AG09319 (cell line): ENCODE measurements at regions not wholly inside any gene's neighbourhood (a gene's known extent, or its start where the extent isn't known, plus 50 kb on each side); places are given as distances from the start of the nearest gene placed in this dataset.

Source experiments
- DNase-seq: peaks from one replicate; pipeline ENCODE4 v3.0.0-alpha.2; 2010; ENCODE audit warnings: low read depth; ENCODE audit errors: extremely low read depth
- TF ChIP-seq, protein P1 (sequence below): IDR thresholded peaks from 2 replicates; pipeline ENCODE4 v1.5.1; 2011; ENCODE audit warnings: low read depth, mild to moderate bottlenecking, inconsistent platforms, low read length, moderate library complexity

DNA sequence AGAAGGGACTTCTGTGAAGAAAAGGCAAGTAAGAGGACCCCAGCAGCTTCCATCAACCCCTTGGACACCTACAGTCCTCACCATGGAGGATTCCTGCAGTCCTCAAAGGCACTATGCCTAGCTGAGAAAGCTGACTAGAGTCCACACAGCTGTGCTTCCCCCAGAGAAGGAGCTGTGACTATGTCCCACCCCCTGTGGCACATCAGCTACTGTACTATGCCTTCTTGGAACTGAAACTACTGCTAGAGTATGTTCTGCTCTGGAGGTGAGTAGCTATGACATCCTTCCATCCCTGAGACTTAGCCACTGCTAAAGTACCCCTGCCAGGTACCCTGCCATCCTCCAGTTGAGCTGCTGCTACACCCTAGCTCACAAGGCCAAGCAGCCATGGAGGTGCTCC lies 690.2 kb upstream of the CHAC2 start:
- no peak for DNase-seq
- TF ChIP-seq, protein P1, sequence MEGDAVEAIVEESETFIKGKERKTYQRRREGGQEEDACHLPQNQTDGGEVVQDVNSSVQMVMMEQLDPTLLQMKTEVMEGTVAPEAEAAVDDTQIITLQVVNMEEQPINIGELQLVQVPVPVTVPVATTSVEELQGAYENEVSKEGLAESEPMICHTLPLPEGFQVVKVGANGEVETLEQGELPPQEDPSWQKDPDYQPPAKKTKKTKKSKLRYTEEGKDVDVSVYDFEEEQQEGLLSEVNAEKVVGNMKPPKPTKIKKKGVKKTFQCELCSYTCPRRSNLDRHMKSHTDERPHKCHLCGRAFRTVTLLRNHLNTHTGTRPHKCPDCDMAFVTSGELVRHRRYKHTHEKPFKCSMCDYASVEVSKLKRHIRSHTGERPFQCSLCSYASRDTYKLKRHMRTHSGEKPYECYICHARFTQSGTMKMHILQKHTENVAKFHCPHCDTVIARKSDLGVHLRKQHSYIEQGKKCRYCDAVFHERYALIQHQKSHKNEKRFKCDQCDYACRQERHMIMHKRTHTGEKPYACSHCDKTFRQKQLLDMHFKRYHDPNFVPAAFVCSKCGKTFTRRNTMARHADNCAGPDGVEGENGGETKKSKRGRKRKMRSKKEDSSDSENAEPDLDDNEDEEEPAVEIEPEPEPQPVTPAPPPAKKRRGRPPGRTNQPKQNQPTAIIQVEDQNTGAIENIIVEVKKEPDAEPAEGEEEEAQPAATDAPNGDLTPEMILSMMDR, result no peak

DNA sequence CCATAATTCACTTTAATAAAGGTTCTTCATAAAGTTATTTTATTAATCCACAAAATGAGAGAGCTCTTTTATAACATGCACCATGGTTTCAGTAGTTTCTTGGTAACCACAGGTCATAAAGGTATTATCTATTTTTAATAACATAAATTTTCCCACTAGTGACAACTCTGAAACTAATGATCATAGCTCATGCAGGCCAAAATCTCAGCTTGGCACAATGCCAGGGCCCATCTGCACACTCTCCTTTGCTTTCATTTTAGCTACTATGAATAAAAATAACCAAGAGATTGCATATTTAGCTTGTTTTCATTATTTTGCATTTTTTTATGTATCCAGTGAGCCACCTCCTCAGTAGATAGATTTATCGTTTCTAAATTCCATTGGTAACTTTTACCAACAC lies 691.8 kb upstream of the CHAC2 start:
- no peak for DNase-seq
- TF ChIP-seq, protein P1, result no peak

DNA sequence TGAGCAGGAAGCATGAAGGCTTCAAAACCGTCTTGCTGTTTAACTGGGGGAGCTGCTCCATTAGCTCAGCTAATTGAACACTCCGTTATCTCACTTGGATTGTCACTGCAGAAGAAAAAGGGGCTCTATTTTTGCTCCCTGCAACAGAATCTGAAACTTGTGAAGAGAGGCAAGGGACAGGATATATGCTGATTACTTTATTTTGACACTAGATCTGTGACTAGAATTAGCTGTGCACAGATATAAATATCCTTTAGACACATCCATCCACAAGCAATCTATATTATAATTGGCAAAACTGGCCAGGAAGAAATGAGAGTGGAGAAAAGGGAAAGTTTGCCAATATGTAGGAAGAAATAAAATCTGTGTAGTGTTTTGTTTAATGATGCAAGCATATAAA lies 700.1 kb upstream of the CHAC2 start:
- DNase-seq, result no peak
- TF ChIP-seq, protein P1, result no peak

DNA sequence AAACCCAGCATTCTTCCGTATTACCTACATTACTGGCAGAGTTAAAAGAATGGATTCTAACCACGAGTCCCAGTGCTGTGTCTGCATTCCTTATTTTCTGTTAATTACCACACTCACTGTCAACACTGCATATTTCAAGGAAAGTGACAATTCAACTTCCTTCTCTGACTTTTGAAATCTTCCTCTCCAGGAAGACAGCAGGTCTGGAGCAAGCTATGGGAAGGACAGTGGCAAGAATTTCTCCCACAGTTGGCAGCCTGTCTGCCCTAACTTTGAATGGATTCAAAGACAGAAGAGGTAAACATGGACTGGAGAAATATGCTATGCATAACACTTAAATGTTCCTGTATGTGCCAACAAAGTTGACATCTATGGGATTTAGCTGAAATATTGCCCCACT lies 700.5 kb upstream of the CHAC2 start:
- DNase-seq, result no peak
- TF ChIP-seq, protein P1, result no peak

DNA sequence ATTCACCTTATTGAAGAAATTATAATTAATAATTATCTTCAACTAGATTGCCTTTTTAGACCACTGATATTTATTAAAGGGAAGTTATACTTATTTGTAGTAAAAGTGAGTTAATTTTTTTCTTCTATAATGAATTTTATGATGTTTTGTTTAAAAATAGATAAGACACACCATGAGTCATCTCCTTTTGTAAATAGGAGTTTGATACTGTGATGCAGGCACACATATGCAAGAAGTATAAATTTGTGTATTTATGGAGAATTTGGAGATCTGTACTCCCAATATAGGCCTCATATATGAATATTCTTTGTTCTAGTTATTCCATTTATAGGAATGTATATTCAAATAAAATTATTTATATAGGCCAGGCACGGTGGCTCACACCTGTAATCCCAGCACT lies 703.5 kb upstream of the CHAC2 start:
- TF ChIP-seq, protein P1, result no peak
- DNase-seq, result no peak

DNA sequence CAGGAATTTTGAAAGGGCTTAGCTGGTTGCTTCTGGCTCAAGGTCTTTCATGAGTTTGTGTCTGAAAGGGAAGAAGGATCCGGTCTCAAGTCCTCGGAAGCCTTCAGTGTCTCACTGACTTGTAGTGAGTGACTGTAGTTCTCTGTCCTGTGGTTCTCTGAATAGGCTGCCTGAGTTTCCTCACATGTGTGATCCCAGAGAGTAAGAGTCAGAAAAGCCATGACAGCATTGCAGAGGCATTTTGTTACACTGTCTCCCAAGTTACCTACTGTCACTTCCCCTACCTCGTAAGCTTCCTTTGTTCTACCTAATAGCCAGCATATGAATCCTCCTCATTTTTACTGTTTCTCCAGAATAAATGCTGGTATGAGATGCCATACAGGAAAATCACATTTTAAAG lies 709.1 kb upstream of the CHAC2 start:
- DNase-seq, result no peak
- TF ChIP-seq, protein P1, result no peak

DNA sequence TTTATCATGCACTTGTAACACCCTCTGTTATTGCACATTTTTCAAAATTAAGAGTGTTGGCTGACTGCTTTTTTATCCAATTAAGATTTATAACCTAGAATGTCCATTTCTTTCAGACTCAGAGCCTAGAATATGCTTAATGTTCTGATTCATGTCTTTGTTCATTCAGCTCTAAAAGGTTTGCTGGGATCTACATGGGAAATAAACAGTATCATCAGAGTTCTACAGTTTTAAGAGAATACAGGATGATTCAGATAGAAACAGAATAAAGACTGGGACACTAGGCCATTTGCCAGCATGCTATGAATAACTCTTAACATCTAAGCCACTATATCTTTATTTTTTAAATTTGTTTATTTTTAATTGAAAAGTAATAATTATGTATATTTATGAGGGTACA lies 713.7 kb upstream of the CHAC2 start:
- TF ChIP-seq, protein P1, result no peak
- no peak for DNase-seq
